GM13977 (cell line): ENCODE measurements at regions not wholly inside any gene's neighbourhood (a gene's known extent, or its start where the extent isn't known, plus 50 kb on each side); places are given as distances from the start of the nearest gene placed in this dataset.

Experiments used
- DNase-seq: peaks from one replicate; pipeline ENCODE4 v3.0.0; 2012; ENCODE audit warnings: low spot score
- CTCF ChIP-seq: IDR thresholded peaks from 2 replicates; pipeline ENCODE4 v1.5.1; 2012; ENCODE audit warnings: mild to moderate bottlenecking, control low read depth; ENCODE audit not compliant: insufficient read depth; ENCODE audit errors: extremely low read depth, missing control alignments
- in situ Hi-C: fragments of 300-500 bp; cut with MboI; formaldehyde crosslinking; loops from one replicate; pipeline ENCODE4 v1.12.0; 2022; ENCODE audit warnings: low sequenced_read_pairs, low pct_unique_long_range_greater_than_20kb, mixed read lengths, inconsistent platforms; ENCODE audit not compliant: unreplicated experiment

GRCh38 chr1:38529946-38530345, 329.6 kb downstream of the RRAGC start:
- no peak for DNase-seq
- TF ChIP-seq CTCF, result no peak
- in situ Hi-C loops, result no loop called here

- in situ Hi-C loops, result no loop called here
- TF ChIP-seq CTCF, result no peak
- no peak for DNase-seq
Measured at GRCh38 chr1:38529391-38529790, 330.2 kb downstream of the RRAGC start.

GRCh38 chr1:38528623-38529022, 330.9 kb downstream of the RRAGC start:
- DNase-seq, result no peak
- TF ChIP-seq CTCF, result no peak
- in situ Hi-C loops, result no loop called here

GRCh38 chr1:38527373-38527966, 332.1 kb downstream of the RRAGC start:
- TF ChIP-seq CTCF, result no peak
- peak; percentile 77 for DNase-seq
- in situ Hi-C loops, result no loop called here

GRCh38 chr1:38526046-38526445, 333.5 kb downstream of the RRAGC start:
- TF ChIP-seq CTCF, result no peak
- in situ Hi-C loops, result no loop called here
- no peak for DNase-seq

GRCh38 chr1:38525343-38526043, 334.1 kb downstream of the RRAGC start:
- TF ChIP-seq CTCF, result no peak
- no peak for DNase-seq
- in situ Hi-C loops, result no loop called here
